Mucosa of descending colon (tissue), 3 donors: ENCODE measurements at regions not wholly inside any gene's neighbourhood (a gene's known extent, or its start where the extent isn't known, plus 50 kb on each side); places are given as distances from the start of the nearest gene placed in this dataset.

Experiments used
- ATAC-seq: fragments of 200-7000 bp; cut with Tn5 transposase; one replicate; pipeline ENCODE4 v1.9.1; 2020; ENCODE audit warnings: mild to moderate bottlenecking, moderate library complexity
- DNase-seq, 3 donors: peaks; one replicate each; pipeline ENCODE4 v3.0.0-alpha.2; 2020
- H3K36me3 ChIP-seq: fragments of 200-600 bp; one replicate; pipeline ENCODE4 v1.8.0; 2021; ENCODE audit warnings: low read depth, mild to moderate bottlenecking
- H3K4me1 ChIP-seq: fragments of 200-600 bp; one replicate; pipeline ENCODE4 v1.8.0; 2021; ENCODE audit warnings: low read depth, mild to moderate bottlenecking
- H3K4me3 ChIP-seq: fragments of 200-600 bp; one replicate; pipeline ENCODE4 v1.8.0; 2021; ENCODE audit warnings: mild to moderate bottlenecking
- H3K9me3 ChIP-seq: fragments of 200-600 bp; one replicate; pipeline ENCODE4 v1.8.0; 2021; ENCODE audit warnings: mild to moderate bottlenecking
- intact Hi-C, 2 donors: fragments of 100-400 bp; cut with DNase I in 1 of 2; cut with micrococcal nuclease in 1 of 2; formaldehyde crosslinking; loops; one replicate each; pipeline versions ENCODE4 v1.11.0 to v1.11.1; 2022; cut with DNase I, micrococcal nuclease
- TF ChIP-seq, protein P1 (sequence below): fragments of 200-600 bp; IDR thresholded peaks from one replicate; pipeline ENCODE4 v1.8.0; 2022; ENCODE audit warnings: antibody characterized with exemption, mild to moderate bottlenecking
- donor health status: DM: no; HTN: no; CAD: no; lungs with moderate emphysema.
- donor health status: DM: no; HTN: no; CAD: no.
- donor health status: DM: no; HTN: yes; CAD: no.

DNA sequence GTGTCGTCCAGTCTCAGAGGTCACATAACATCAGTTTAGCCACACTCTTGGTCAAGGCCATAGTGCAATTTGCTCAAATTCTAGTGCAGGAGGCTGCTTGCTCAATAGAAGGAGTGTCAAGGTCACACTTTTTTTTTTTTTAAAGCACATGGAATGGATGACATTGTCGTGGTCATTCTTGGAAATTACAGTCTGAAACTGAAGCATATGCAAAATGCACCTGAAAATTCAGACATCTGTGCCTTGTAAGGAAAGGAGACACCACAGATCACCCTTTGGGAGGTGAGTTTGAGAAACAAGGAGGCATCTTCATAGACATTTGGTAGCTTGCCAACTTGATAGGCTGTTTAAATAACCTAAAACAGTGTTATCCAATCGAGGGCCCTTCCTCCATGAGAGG, 98.3 kb upstream of the ANKRD10 start:
- H3K4me1 ChIP-seq = no peaks in the 10 kb centered on the region
- no peaks in the 10 kb centered on the region for H3K9me3 ChIP-seq
- H3K4me3 ChIP-seq = no peak overlapping the region
- ATAC-seq (no peak), DNase-seq (no peak)
- TF ChIP-seq, protein P1, sequence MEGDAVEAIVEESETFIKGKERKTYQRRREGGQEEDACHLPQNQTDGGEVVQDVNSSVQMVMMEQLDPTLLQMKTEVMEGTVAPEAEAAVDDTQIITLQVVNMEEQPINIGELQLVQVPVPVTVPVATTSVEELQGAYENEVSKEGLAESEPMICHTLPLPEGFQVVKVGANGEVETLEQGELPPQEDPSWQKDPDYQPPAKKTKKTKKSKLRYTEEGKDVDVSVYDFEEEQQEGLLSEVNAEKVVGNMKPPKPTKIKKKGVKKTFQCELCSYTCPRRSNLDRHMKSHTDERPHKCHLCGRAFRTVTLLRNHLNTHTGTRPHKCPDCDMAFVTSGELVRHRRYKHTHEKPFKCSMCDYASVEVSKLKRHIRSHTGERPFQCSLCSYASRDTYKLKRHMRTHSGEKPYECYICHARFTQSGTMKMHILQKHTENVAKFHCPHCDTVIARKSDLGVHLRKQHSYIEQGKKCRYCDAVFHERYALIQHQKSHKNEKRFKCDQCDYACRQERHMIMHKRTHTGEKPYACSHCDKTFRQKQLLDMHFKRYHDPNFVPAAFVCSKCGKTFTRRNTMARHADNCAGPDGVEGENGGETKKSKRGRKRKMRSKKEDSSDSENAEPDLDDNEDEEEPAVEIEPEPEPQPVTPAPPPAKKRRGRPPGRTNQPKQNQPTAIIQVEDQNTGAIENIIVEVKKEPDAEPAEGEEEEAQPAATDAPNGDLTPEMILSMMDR = no peak
- no peaks in the 10 kb centered on the region for H3K36me3 ChIP-seq
- intact Hi-C loops = no loop called here

DNA sequence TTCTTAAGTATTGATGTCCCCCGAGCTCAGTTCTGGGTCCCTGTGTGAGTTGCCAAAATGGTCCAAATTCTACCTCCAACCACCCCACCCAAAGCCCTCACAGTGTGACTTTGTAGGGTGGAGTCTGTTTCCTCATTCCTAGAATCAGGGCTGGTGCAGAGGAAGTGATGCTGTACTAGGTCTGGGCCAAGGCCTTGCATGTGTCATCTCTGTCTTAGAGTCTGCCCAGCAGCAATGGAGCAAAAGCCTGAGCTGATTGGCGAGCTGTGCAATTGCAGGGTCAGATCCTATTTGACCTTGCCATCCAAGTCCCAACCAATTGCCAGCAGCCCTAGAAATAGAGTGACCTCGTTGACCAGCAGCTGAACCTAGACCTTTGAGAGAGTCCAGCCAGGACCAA, 97.0 kb upstream of the ANKRD10 start:
- TF ChIP-seq, protein P1 = no peak
- intact Hi-C loops = no loop called here
- Histone ChIP-seq H3K36me3 (no peaks in the 10 kb centered on the region), H3K4me1 (no peaks in the 10 kb centered on the region), H3K9me3 (no peaks in the 10 kb centered on the region), H3K4me3 (no peak overlapping the region)
- no peak for ATAC-seq
- DNase-seq = no peak

DNA sequence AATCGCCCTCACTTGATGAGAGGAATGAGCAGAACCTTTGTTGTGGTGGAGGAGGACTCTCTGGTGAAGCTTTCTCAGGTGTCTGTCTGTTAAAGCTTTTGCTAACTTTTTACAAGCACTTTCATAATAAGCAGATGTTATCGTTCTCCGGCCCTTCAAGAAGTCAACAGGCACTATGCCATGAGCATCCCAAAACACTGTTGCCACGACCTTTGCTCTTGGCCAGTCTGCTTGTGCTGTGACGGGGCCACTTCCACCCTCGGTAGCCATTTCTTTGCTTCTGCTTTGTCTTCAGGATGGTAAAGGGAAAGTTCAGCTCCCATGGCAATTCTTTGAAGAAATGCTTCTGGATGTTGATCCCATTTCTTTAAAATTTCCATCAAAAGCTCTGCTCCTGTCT, 93.5 kb upstream of the ANKRD10 start:
- intact Hi-C loops = no loop called here
- no peak overlapping the region for H3K4me3 ChIP-seq
- TF ChIP-seq, protein P1 = no peak
- H3K4me1 ChIP-seq = no peaks in the 10 kb centered on the region
- DNase-seq = no peak
- no peak for ATAC-seq
- no peaks in the 10 kb centered on the region for H3K36me3 ChIP-seq
- H3K9me3 ChIP-seq = no peaks in the 10 kb centered on the region

DNA sequence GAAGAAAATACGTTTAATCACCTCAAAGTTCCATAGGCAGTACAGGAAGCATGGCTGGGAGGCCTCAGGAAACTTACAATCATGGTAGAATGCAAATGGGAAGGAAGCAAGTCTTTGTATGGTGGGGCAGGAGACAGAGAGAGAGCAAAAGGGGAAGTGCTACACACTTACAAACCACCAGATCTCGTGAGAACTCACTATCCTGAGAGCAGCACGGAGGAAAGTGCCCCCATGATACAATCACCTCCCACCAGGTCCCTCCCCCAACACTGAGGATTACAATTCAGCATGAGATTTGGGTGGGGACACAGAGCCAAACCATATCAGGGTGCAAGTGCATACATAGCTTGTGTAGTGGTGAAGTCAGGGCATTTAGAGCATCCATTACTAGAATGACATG, 92.3 kb upstream of the ANKRD10 start:
- ATAC-seq (no peak), DNase-seq (no peak)
- H3K4me3 ChIP-seq = no peak overlapping the region
- TF ChIP-seq, protein P1 = no peak
- H3K9me3 ChIP-seq = no peaks in the 10 kb centered on the region
- no peaks in the 10 kb centered on the region for H3K36me3 ChIP-seq
- no peaks in the 10 kb centered on the region for H3K4me1 ChIP-seq
- intact Hi-C loops = no loop called here

DNA sequence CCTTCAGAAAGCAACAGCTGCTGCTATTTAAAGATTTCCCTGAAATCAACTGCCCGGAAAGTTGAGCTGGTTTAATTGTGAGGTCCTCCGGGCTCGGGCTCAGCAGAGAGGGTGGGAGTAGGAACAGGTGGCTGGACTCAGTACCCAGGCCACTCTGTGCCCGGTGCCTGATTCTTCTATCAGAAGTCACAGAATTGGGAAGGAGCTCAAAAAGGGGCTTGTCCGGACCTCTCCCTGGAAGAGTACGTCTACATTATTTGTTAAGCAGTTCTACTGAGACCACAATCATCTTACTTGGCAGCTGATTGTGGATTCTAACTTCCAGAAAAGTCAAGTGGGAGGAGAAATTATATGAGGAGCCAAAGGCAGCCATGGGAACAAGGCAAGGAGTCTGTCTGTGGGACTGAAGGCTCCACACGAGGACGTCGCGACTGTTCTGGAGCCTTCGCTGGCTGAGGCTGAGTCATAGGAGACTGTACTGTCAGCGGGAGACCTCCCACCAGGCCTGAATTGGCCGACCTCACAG, 91.7 kb upstream of the ANKRD10 start:
- intact Hi-C loops = no loop called here
- no peaks in the 10 kb centered on the region for H3K36me3 ChIP-seq
- H3K4me1 ChIP-seq = no peaks in the 10 kb centered on the region
- TF ChIP-seq, protein P1 = no peak
- no peaks in the 10 kb centered on the region for H3K9me3 ChIP-seq
- no peak overlapping the region for H3K4me3 ChIP-seq
- ATAC-seq = peak; percentile 81
- DNase-seq = peak; percentile 42 to 70 (median 58)
